ENCODE measurements at regions not wholly inside any gene's neighbourhood (a gene's known extent, or its start where the extent isn't known, plus 50 kb on each side); places are given as distances from the start of the nearest gene placed in this dataset.

DNA sequence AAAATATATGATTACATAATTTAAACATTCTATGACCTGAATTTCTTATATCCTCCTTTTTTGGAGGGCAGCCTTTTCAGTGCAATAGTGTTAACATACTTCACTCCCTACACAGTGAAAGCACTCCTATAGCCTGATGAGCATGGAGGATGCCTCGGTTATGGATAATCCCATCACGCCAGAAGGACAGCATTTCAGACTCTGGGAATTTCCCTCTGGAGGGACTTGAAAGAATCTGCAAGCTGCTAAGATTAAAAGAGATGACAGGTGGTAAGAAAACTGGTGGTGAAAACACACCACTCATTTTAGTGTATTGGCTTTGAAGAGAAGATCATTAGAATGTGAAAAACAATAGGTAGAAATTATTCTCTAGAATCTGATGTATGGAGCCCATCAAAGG lies 99.3 kb upstream of the LMNTD1 start:
- BruUV-seq (replicated peaks): no TSS peak
- Histone ChIP-seq H3K9me3 (ENCODE audit: low read length) (no peaks in the 10 kb centered on the region), H3K9me2 (ENCODE audit: insufficient read depth, low read length) (no peaks in the 10 kb centered on the region), H3K36me3 (ENCODE audit: insufficient read depth, low read length) (no peaks in the 10 kb centered on the region), H3K4me1 (ENCODE audit: insufficient read depth, low read length, poor library complexity, severe bottlenecking) (no peaks in the 10 kb centered on the region), H3K4me2 (ENCODE audit: low read length) (no peak overlapping the region), H4K20me1 (ENCODE audit: insufficient read depth, low read length) (no peaks in the 10 kb centered on the region), H2AFZ (ENCODE audit: low read length) (no peak overlapping the region), H3K27ac (ENCODE audit: low read depth, low read length, poor library complexity, severe bottlenecking) (no peak overlapping the region), H3K4me3 (ENCODE audit: low read depth, low read length, poor library complexity, severe bottlenecking) (no peak overlapping the region), H3K79me2 (ENCODE audit: insufficient read depth, low read depth, low read length) (no peaks in the 10 kb centered on the region)
- intact Hi-C loops (cut with micrococcal nuclease; ENCODE audit: unreplicated experiment): no loop called here
- TF ChIP-seq, protein P1, sequence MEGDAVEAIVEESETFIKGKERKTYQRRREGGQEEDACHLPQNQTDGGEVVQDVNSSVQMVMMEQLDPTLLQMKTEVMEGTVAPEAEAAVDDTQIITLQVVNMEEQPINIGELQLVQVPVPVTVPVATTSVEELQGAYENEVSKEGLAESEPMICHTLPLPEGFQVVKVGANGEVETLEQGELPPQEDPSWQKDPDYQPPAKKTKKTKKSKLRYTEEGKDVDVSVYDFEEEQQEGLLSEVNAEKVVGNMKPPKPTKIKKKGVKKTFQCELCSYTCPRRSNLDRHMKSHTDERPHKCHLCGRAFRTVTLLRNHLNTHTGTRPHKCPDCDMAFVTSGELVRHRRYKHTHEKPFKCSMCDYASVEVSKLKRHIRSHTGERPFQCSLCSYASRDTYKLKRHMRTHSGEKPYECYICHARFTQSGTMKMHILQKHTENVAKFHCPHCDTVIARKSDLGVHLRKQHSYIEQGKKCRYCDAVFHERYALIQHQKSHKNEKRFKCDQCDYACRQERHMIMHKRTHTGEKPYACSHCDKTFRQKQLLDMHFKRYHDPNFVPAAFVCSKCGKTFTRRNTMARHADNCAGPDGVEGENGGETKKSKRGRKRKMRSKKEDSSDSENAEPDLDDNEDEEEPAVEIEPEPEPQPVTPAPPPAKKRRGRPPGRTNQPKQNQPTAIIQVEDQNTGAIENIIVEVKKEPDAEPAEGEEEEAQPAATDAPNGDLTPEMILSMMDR (conservative IDR thresholded peaks at IDR 0.05; ENCODE audit: low read length): no peak
- no peak for TF ChIP-seq EZH2phosphoT487 (IDR thresholded peaks at IDR 0.05; ENCODE audit: borderline replicate concordance, low read depth, low read length)
- ChIA-PET POLR2A (interaction anchor here (0.6 kb wide), 1 partner anchor 1756 kb away, joined by 8 read pairs; no protein-coding TSS in a partner anchor), CTCF (ENCODE audit: unreplicated experiment) (no interaction called here)
- DNase-seq (ENCODE audit: low spot score): no peak

DNA sequence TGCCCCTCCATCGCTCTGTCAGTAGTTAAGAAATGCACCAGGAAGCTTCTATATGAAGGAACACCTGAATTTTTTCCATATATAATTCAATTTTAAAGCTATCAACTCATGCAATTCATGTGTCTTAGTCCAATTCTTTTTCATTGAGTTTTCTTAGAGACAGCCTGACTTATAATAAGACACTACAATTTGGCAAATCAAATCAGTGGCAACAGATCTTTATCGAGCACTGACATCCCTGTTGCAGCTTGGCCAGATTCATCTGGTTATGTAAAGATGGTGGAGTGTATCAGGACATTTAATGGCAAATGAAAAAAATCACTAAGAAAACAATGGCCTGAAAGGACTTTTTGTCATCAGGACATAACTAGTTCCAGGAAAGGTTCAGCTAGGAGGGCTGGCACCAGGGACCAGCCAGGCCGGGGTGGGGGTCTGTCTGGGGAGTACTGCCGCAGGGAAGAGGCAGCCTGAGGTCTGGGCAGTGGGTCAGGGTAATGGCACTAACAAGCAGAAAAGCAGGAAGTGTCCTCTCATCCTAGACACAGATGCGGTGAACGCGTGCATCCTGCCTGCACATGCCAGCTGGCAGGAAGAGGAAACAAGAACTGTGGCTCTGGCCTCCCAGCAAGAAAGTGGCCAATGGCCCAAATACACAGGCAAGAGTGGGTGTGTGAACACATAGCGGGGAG lies 100.5 kb upstream of the LMNTD1 start:
- CTCF ChIA-PET (ENCODE audit: unreplicated experiment): no interaction called here
- Histone ChIP-seq H3K27ac (ENCODE audit: low read depth, low read length, poor library complexity, severe bottlenecking) (no peak overlapping the region), H3K9me3 (ENCODE audit: low read length) (no peaks in the 10 kb centered on the region), H3K36me3 (ENCODE audit: insufficient read depth, low read length) (no peaks in the 10 kb centered on the region), H3K9me2 (ENCODE audit: insufficient read depth, low read length) (no peaks in the 10 kb centered on the region), H2AFZ (ENCODE audit: low read length) (no peak overlapping the region), H3K79me2 (ENCODE audit: insufficient read depth, low read depth, low read length) (no peaks in the 10 kb centered on the region), H4K20me1 (ENCODE audit: insufficient read depth, low read length) (no peaks in the 10 kb centered on the region), H3K4me2 (ENCODE audit: low read length) (no peak overlapping the region), H3K4me3 (ENCODE audit: low read depth, low read length, poor library complexity, severe bottlenecking) (no peak overlapping the region), H3K4me1 (ENCODE audit: insufficient read depth, low read length, poor library complexity, severe bottlenecking) (no peaks in the 10 kb centered on the region)
- POLR2A ChIA-PET: interaction anchor here (1.1 kb wide), 1 partner anchor 12 kb away, joined by 3 read pairs; no protein-coding TSS in a partner anchor
- DNase-seq (ENCODE audit: low spot score): peak; percentile 3
- intact Hi-C loops (cut with micrococcal nuclease; ENCODE audit: unreplicated experiment): no loop called here
- TF ChIP-seq, protein P1 (conservative IDR thresholded peaks at IDR 0.05; ENCODE audit: low read length): no peak
- TF ChIP-seq EZH2phosphoT487 (IDR thresholded peaks at IDR 0.05; ENCODE audit: borderline replicate concordance, low read depth, low read length): no peak
- no TSS peak for BruUV-seq (replicated peaks)

GRCh38 chr12:25655702-25656101 lies 102.6 kb upstream of the LMNTD1 start:
- ChIA-PET CTCF (ENCODE audit: unreplicated experiment) (no interaction called here), POLR2A (interaction anchor here (1.0 kb wide), 1 partner anchor 213 kb away, joined by 4 read pairs; no protein-coding TSS in a partner anchor)
- DNase-seq (ENCODE audit: low spot score): no peak
- Histone ChIP-seq H3K36me3 (ENCODE audit: insufficient read depth, low read length) (no peaks in the 10 kb centered on the region), H3K9me2 (ENCODE audit: insufficient read depth, low read length) (no peaks in the 10 kb centered on the region), H3K4me3 (ENCODE audit: low read depth, low read length, poor library complexity, severe bottlenecking) (no peak overlapping the region), H3K4me1 (ENCODE audit: insufficient read depth, low read length, poor library complexity, severe bottlenecking) (no peaks in the 10 kb centered on the region), H3K9me3 (ENCODE audit: low read length) (no peaks in the 10 kb centered on the region), H4K20me1 (ENCODE audit: insufficient read depth, low read length) (no peaks in the 10 kb centered on the region), H3K4me2 (ENCODE audit: low read length) (no peak overlapping the region), H3K79me2 (ENCODE audit: insufficient read depth, low read depth, low read length) (no peaks in the 10 kb centered on the region), H2AFZ (ENCODE audit: low read length) (no peak overlapping the region), H3K27ac (ENCODE audit: low read depth, low read length, poor library complexity, severe bottlenecking) (no peak overlapping the region)
- TF ChIP-seq, protein P1 (conservative IDR thresholded peaks at IDR 0.05; ENCODE audit: low read length): no peak
- TF ChIP-seq EZH2phosphoT487 (IDR thresholded peaks at IDR 0.05; ENCODE audit: borderline replicate concordance, low read depth, low read length): no peak
- intact Hi-C loops (cut with micrococcal nuclease; ENCODE audit: unreplicated experiment): no loop called here
- BruUV-seq (replicated peaks): no TSS peak
